Endothelial cell of umbilical vein (primary cell): ENCODE measurements at regions not wholly inside any gene's neighbourhood (a gene's known extent, or its start where the extent isn't known, plus 50 kb on each side); places are given as distances from the start of the nearest gene placed in this dataset.

Source experiments
- BruUV-seq: library from RNA; stranded (reverse); fragments of 400-500 nt; replicated peaks from 2 replicates; lab custom pipeline; 2021; lab: Mats Ljungman, UMichigan
- CTCF ChIA-PET: fragments of 300-600, 350-600 bp; sonication (Branson Sonifier 250); formaldehyde crosslinking; loops from one replicate; lab custom pipeline; 2021; ENCODE audit warnings: antibody characterized with exemption, inconsistent platforms; lab: Charles Lee
- POLR2A ChIA-PET: fragments of 300-600, 350-600 bp; sonication (Branson Sonifier 250); formaldehyde crosslinking; loops from one replicate; lab custom pipeline; 2021; ENCODE audit warnings: antibody characterized with exemption, inconsistent platforms; lab: Charles Lee
- DNase-seq: peaks from one replicate; pipeline ENCODE4 v3.0.0-alpha.2; 2011; ENCODE audit warnings: low read depth, low spot score
- FAIRE-seq: peaks from 2 replicates; lab custom pipeline; 2011; peaks lifted over from hg19 to GRCh38; lab: Jason Lieb, UNC
- H2AFZ ChIP-seq: 2 replicates; pipeline ENCODE4 v1.6.0; 2012; ENCODE audit warnings: low read depth, low read length, control low read depth, inconsistent platforms
- H3K27ac ChIP-seq: 2 replicates; pipeline ENCODE4 v1.5.1; 2011; ENCODE audit warnings: low read depth, mild to moderate bottlenecking, control low read depth, low read length, moderate library complexity; ENCODE audit not compliant: insufficient read depth
- H3K27me3 ChIP-seq, 2 experiments: 2 replicates each; pipeline versions ENCODE4 v1.6.0 to v1.6.1; 2011; ENCODE audit warnings: low read length in 2 of 2, mixed read lengths in 1 of 2; ENCODE audit not compliant: control insufficient read depth in 2 of 2, insufficient read depth in 2 of 2
- H3K36me3 ChIP-seq, 2 experiments: 2 replicates in 1 of 2; 3 replicates in 1 of 2; pipeline ENCODE4 v1.5.1; 2011; ENCODE audit warnings: low read length in 2 of 2, mild to moderate bottlenecking in 1 of 2, moderate library complexity in 1 of 2; ENCODE audit not compliant: control insufficient read depth in 2 of 2, insufficient read depth in 2 of 2; ENCODE audit errors: extremely low read depth in 1 of 2
- H3K4me1 ChIP-seq: 3 replicates; pipeline ENCODE4 v1.5.1; 2011; ENCODE audit warnings: mild to moderate bottlenecking, low read length; ENCODE audit not compliant: control insufficient read depth, insufficient read depth; ENCODE audit errors: extremely low read depth
- H3K4me2 ChIP-seq: 2 replicates; pipeline ENCODE4 v1.6.1; 2011; ENCODE audit warnings: low read length, control low read depth, mixed read lengths; ENCODE audit not compliant: insufficient read depth
- H3K4me3 ChIP-seq, 3 experiments: fragments of 200-600 bp in 1 of 3; sonication (generic), shearing (Covaris generic) in 1 of 3; replicated peaks in 1 of 3; 2 replicates each; pipeline ENCODE4 v1.5.1; 2011 to 2016; ENCODE audit warnings: control low read depth in 3 of 3, low read length in 3 of 3, mild to moderate bottlenecking in 2 of 3, inconsistent platforms in 1 of 3, low read depth in 1 of 3, moderate library complexity in 1 of 3; ENCODE audit not compliant: insufficient read depth in 1 of 3
- H3K79me2 ChIP-seq: 2 replicates; pipeline ENCODE4 v1.6.0; 2012; ENCODE audit warnings: low read length, inconsistent platforms; ENCODE audit not compliant: control insufficient read depth, insufficient read depth
- H3K9ac ChIP-seq: replicated peaks from 2 replicates; pipeline ENCODE3; 2011; ENCODE audit warnings: low read length, control low read depth; ENCODE audit not compliant: insufficient read depth; ENCODE audit errors: extremely low read depth
- H3K9me1 ChIP-seq: replicated peaks from 3 replicates; pipeline ENCODE4 v1.6.0; 2011; ENCODE audit warnings: mild to moderate bottlenecking, low read length; ENCODE audit not compliant: control insufficient read depth, insufficient read depth; ENCODE audit errors: extremely low read depth
- H3K9me3 ChIP-seq: replicated peaks from 2 replicates; pipeline ENCODE4 v1.5.1; 2012; ENCODE audit warnings: low read length, inconsistent platforms; ENCODE audit not compliant: control insufficient read depth, insufficient read depth
- H4K20me1 ChIP-seq: replicated peaks from 2 replicates; pipeline ENCODE3; 2011; ENCODE audit warnings: mild to moderate bottlenecking, low read length; ENCODE audit not compliant: control insufficient read depth, insufficient read depth; ENCODE audit errors: extremely low read depth
- CTCF ChIP-seq, 2 donors: IDR thresholded peaks; 1 replicate in 1 of 2; 2 replicates in 1 of 2; pipeline ENCODE4 v1.5.1; 2011; ENCODE audit warnings: low read length in 2 of 2, mild to moderate bottlenecking in 2 of 2, moderate library complexity in 2 of 2, control low read depth in 1 of 2, inconsistent platforms in 1 of 2, low read depth in 1 of 2; ENCODE audit not compliant: insufficient read depth in 1 of 2; ENCODE audit errors: extremely low read depth in 1 of 2
- EZH2 ChIP-seq: IDR thresholded peaks from 2 replicates; pipeline ENCODE4 v1.6.1; 2012; ENCODE audit warnings: borderline replicate concordance, low read depth, mild to moderate bottlenecking, moderate library complexity, low read length, inconsistent platforms; ENCODE audit not compliant: severe bottlenecking
- FOS ChIP-seq: IDR thresholded peaks from 2 replicates; pipeline ENCODE4 v1.6.1; 2011; ENCODE audit warnings: mild to moderate bottlenecking, low read length, moderate library complexity, borderline replicate concordance; ENCODE audit not compliant: insufficient read depth
- GATA2 ChIP-seq: IDR thresholded peaks from 2 replicates; pipeline ENCODE4 v1.7.0; 2011; ENCODE audit warnings: low read depth, mild to moderate bottlenecking, moderate library complexity, mixed read lengths, low read length; ENCODE audit not compliant: insufficient read length, insufficient read depth
- JUN ChIP-seq: IDR thresholded peaks from 2 replicates; pipeline ENCODE4 v1.6.1; 2011; ENCODE audit warnings: borderline replicate concordance, low read depth; ENCODE audit not compliant: insufficient read length, insufficient read depth
- MAX ChIP-seq: IDR thresholded peaks from 2 replicates; pipeline ENCODE4 v1.6.1; 2011; ENCODE audit not compliant: insufficient read depth, insufficient read length
- MYC ChIP-seq: IDR thresholded peaks from one replicate; pipeline ENCODE4 v1.6.1; 2011; ENCODE audit warnings: mild to moderate bottlenecking, low read depth, low read length
- POLR2A ChIP-seq: IDR thresholded peaks from 2 replicates; pipeline ENCODE4 v1.6.1; 2012; ENCODE audit warnings: low read depth, mild to moderate bottlenecking, control low read depth, low read length
- POLR2AphosphoS5 ChIP-seq: IDR thresholded peaks from 2 replicates; pipeline ENCODE4 v1.6.1; 2012; ENCODE audit warnings: low read depth, mild to moderate bottlenecking, control low read depth, low read length, moderate library complexity; ENCODE audit not compliant: insufficient read depth
- dilution Hi-C: fragments of 300-500 bp; cut with MboI; formaldehyde crosslinking; loops from one replicate; pipeline ENCODE4 v1.15.0; 2019; ENCODE audit warnings: low sequenced_read_pairs; ENCODE audit not compliant: extremely low pct_ligation_motif_present
- intact Hi-C: fragments of 100-400 bp; cut with micrococcal nuclease; formaldehyde crosslinking; loops from one replicate; pipeline ENCODE4 v1.10.0; 2022

- intact Hi-C loops, result loop anchor here (10.0 kb wide), 1 partner anchor 315 kb away; no protein-coding TSS in a partner anchor
- Histone ChIP-seq H3K27ac (no peak overlapping the region), H3K9ac (no peak overlapping the region), H3K27me3 (no peaks in the 10 kb centered on the region), H3K4me2 (no peak overlapping the region), H3K4me3 (no peak overlapping the region), H2AFZ (no peak overlapping the region), H3K9me1 (no peaks in the 10 kb centered on the region), H3K79me2 (no peaks in the 10 kb centered on the region), H3K9me3 (peaks cover 2% of the 10 kb centered on the region), H3K36me3 (no peaks in the 10 kb centered on the region), H3K4me1 (no peaks in the 10 kb centered on the region), H4K20me1 (no peaks in the 10 kb centered on the region)
- ChIA-PET CTCF (no interaction called here), POLR2A (no interaction called here)
- dilution Hi-C loops, result no loop called here
- FAIRE-seq (no peak), DNase-seq (no peak)
- BruUV-seq, result no TSS peak
- TF ChIP-seq GATA2 (no peak), JUN (no peak), CTCF (IDR thresholded peaks at IDR 0.05; ENCODE audit: extremely low read depth in 1 of 2, insufficient read depth in 1 of 2, low read depth in 1 of 2, low read length in 2 of 2) (no peak), POLR2AphosphoS5 (no peak), FOS (no peak), EZH2 (no peak), MYC (no peak), POLR2A (no peak), MAX (no peak)
Measured at GRCh38 chr13:111610081-111610480, 289.6 kb downstream of the TEX29 start.
